Testis (tissue), 2 donors: ENCODE measurements at regions not wholly inside any gene's neighbourhood (a gene's known extent, or its start where the extent isn't known, plus 50 kb on each side); places are given as distances from the start of the nearest gene placed in this dataset.

Experiments used
- DNase-seq: peaks from one replicate; pipeline ENCODE4 v3.0.0-alpha.2; 2019
- H3K27ac ChIP-seq, 2 donors: fragments of 200-600 bp; sonication (generic); one replicate each; pipeline ENCODE4 v1.5.1; 2019
- H3K27me3 ChIP-seq: fragments of 200-600 bp; sonication (generic); one replicate; pipeline ENCODE4 v1.5.1; 2019
- H3K36me3 ChIP-seq: fragments of 200-600 bp; sonication (generic); one replicate; pipeline ENCODE4 v1.5.1; 2017; ENCODE audit warnings: low read depth; ENCODE audit errors: missing control alignments
- H3K4me1 ChIP-seq: fragments of 200-600 bp; sonication (generic); one replicate; pipeline ENCODE4 v1.5.1; 2019
- H3K4me3 ChIP-seq, 2 donors: fragments of 200-600 bp; sonication (generic); one replicate each; pipeline ENCODE4 v1.5.1; 2017 to 2019
- H3K9me3 ChIP-seq: fragments of 200-600 bp; sonication (generic); one replicate; pipeline ENCODE4 v1.5.1; 2017
- CTCF ChIP-seq, 3 experiments: fragments of 450-650 bp in 2 of 3; fragments of 200-600 bp in 1 of 3; sonication (generic) in 1 of 3; IDR thresholded peaks; one replicate each; pipeline ENCODE4 v1.5.1; 2016 to 2019; ENCODE audit warnings: antibody characterized with exemption in 3 of 3, mild to moderate bottlenecking in 2 of 3, moderate library complexity in 1 of 3
- POLR2A ChIP-seq: fragments of 450-650 bp; IDR thresholded peaks from one replicate; pipeline ENCODE4 v1.6.1; 2017; ENCODE audit warnings: antibody characterized with exemption, mild to moderate bottlenecking, moderate library complexity
- WGBS, 2 donors: methylation state at CpG; one replicate each; pipeline ENCODE4 v1.1.5; 2018; 5-methylcytosine and 5-hydroxymethylcytosine counted together
- intact Hi-C: fragments of 100-400 bp; cut with DNase I; formaldehyde crosslinking; loops from one replicate; pipeline ENCODE4 v1.15.1; 2023; ENCODE audit warnings: low total_unique reads

DNA sequence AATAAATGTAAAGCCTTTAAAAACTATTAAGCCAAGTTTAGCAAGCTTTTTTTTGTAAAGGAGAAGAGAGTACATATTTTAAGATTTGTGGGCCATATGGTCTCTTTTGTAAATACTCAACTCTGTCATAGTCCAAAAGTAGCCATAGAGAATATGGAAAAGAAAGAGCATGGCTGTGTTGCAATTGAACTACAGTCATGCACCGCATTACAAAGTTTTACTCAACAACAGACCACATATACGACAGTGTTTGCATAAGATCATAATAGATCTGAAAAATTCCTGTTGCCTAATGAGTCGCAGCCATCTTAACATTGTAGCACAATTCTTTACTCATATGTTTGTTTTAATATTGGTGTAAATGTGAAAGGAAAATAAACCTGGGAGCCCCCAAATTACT lies 440.8 kb downstream of the HTR7 start:
- Histone ChIP-seq H3K4me3 (no peak overlapping the region), H3K4me1 (no peaks in the 10 kb centered on the region), H3K36me3 (no peaks in the 10 kb centered on the region), H3K9me3 (no peaks in the 10 kb centered on the region), H3K27me3 (no peaks in the 10 kb centered on the region), H3K27ac (no peak overlapping the region)
- DNase-seq, result no peak
- intact Hi-C loops, result no loop called here
- no peak for TF ChIP-seq CTCF (IDR thresholded peaks at IDR 0.05)
- TF ChIP-seq POLR2A, result no peak
- 59 to 63% methylated on average over 3 of the region's 3 CpGs for WGBS, 2 donors

GRCh38 chr10:90417476-90418210 lies 440.2 kb downstream of the HTR7 start:
- H3K4me3 ChIP-seq, result no peak overlapping the region

GRCh38 chr10:90418869-90419652 lies 438.8 kb downstream of the HTR7 start:
- TF ChIP-seq POLR2A, result no peak
- TF ChIP-seq CTCF (IDR thresholded peaks at IDR 0.05), result no peak
- Histone ChIP-seq H3K36me3 (no peaks in the 10 kb centered on the region), H3K4me3 (no peak overlapping the region), H3K27ac (no peak overlapping the region), H3K27me3 (no peaks in the 10 kb centered on the region), H3K9me3 (no peaks in the 10 kb centered on the region), H3K4me1 (no peaks in the 10 kb centered on the region)
- 65 to 67% methylated on average over 7 of the region's 7 CpGs for WGBS, 2 donors
- DNase-seq, result no peak
- intact Hi-C loops, result no loop called here

More at GRCh38 chr10:90417476-90418210, 440.2 kb downstream of the HTR7 start:
- 88 to 89% methylated on average over 2 of the region's 2 CpGs for WGBS, 2 donors
- intact Hi-C loops, result no loop called here
- H3K27ac ChIP-seq, result no peak overlapping the region
- no peaks in the 10 kb centered on the region for H3K27me3 ChIP-seq
- no peak for TF ChIP-seq POLR2A
- TF ChIP-seq CTCF (IDR thresholded peaks at IDR 0.05), result no peak
- no peaks in the 10 kb centered on the region for H3K4me1 ChIP-seq
- no peaks in the 10 kb centered on the region for H3K36me3 ChIP-seq
- DNase-seq, result no peak
- no peaks in the 10 kb centered on the region for H3K9me3 ChIP-seq

DNA sequence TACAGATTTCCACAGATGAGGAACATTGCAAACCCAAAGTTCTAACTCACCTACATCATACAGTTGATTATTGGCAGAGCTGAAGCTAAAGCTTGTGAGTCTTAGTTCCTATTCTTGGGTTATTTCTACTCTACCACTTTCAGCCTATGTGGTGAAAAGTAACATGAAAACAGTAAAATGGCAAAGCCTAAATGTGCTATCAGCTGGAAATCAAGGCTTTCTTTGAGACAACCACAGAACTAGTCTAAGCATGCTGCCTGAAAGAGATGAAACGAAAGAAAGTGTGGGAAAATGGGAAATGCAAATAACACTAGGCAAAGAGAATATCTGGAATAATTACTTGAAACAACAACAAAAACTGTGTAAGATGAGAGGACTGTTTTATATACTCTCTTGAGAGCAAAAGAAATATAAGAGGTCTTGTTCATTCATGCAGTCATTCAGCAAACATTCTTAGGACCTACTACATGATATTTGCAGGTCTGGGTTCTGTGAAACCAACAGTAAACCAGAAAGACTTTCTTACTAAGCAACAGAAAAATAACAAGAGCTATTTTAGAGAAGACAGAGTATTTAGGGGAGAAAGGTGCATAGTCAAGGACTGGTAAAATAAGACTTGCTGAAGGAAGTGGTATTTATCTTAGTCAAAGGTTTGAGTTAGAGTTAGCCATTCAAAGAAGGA lies 437.1 kb downstream of the HTR7 start:
- no peaks in the 10 kb centered on the region for H3K4me1 ChIP-seq
- intact Hi-C loops, result no loop called here
- H3K36me3 ChIP-seq, result no peaks in the 10 kb centered on the region
- no peak for DNase-seq
- TF ChIP-seq CTCF (IDR thresholded peaks at IDR 0.05) (no peak), POLR2A (no peak)
- no peak overlapping the region for H3K4me3 ChIP-seq
- H3K27ac ChIP-seq, result no peak overlapping the region
- H3K9me3 ChIP-seq, result no peaks in the 10 kb centered on the region
- WGBS, 2 donors, result 86 to 91% methylated on average over 1 of the region's 1 CpG
- H3K27me3 ChIP-seq, result no peaks in the 10 kb centered on the region
